PC-9 (cell line): ENCODE measurements at regions not wholly inside any gene's neighbourhood (a gene's known extent, or its start where the extent isn't known, plus 50 kb on each side); places are given as distances from the start of the nearest gene placed in this dataset.

Experiments
- EZH2 ChIP-seq: fragments of 200-600 bp; sonication (generic); IDR thresholded peaks from 2 replicates; pipeline ENCODE4 v1.8.0; 2017; ENCODE audit warnings: antibody characterized with exemption, low read depth
- TF ChIP-seq, protein P1 (sequence below): fragments of 200-600 bp; sonication (generic); conservative IDR thresholded peaks from 2 replicates; pipeline ENCODE4 v1.6.1; 2017; ENCODE audit warnings: mixed run types, antibody characterized with exemption, mild to moderate bottlenecking, moderate library complexity

GRCh38 chr9:89780959-89781358 is 176.1 kb downstream of the GADD45G start:
- TF ChIP-seq, protein P1, sequence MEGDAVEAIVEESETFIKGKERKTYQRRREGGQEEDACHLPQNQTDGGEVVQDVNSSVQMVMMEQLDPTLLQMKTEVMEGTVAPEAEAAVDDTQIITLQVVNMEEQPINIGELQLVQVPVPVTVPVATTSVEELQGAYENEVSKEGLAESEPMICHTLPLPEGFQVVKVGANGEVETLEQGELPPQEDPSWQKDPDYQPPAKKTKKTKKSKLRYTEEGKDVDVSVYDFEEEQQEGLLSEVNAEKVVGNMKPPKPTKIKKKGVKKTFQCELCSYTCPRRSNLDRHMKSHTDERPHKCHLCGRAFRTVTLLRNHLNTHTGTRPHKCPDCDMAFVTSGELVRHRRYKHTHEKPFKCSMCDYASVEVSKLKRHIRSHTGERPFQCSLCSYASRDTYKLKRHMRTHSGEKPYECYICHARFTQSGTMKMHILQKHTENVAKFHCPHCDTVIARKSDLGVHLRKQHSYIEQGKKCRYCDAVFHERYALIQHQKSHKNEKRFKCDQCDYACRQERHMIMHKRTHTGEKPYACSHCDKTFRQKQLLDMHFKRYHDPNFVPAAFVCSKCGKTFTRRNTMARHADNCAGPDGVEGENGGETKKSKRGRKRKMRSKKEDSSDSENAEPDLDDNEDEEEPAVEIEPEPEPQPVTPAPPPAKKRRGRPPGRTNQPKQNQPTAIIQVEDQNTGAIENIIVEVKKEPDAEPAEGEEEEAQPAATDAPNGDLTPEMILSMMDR, result no peak
- no peak for TF ChIP-seq EZH2
